Mucosa of gallbladder (tissue), 1 donor: ENCODE measurements at regions not wholly inside any gene's neighbourhood (a gene's known extent, or its start where the extent isn't known, plus 50 kb on each side); places are given as distances from the start of the nearest gene placed in this dataset.
A peak's percentile ranks its signal among the peaks of the same experiment; 100 is the strongest.

Experiments used
- DNase-seq: peaks from one replicate; pipeline ENCODE4 v3.0.0-alpha.2; 2020; ENCODE audit warnings: low spot score
- donor health status: DM: no; HTN: no; CAD: no.

- peak; percentile 52 for DNase-seq
Measured at GRCh38 chr22:49305214-49305965, 522.3 kb downstream of the BRD1 start.

- DNase-seq = peak; percentile 7
Measured at GRCh38 chr22:49303781-49304461, 523.8 kb downstream of the BRD1 start.

GRCh38 chr22:49303061-49303735 lies 524.5 kb downstream of the BRD1 start:
- DNase-seq = peak; percentile 9

- peak; percentile 6 for DNase-seq
Measured at GRCh38 chr22:49302530-49302929, 525.1 kb downstream of the BRD1 start.

- DNase-seq = peak; percentile 4
Measured at GRCh38 chr22:49302150-49302460, 525.6 kb downstream of the BRD1 start.

- DNase-seq = peak; percentile 8
Measured at GRCh38 chr22:49301398-49302149, 526.1 kb downstream of the BRD1 start.

GRCh38 chr22:49300951-49301397 lies 526.7 kb downstream of the BRD1 start:
- peak; percentile 6 for DNase-seq

GRCh38 chr22:49300241-49300640 lies 527.4 kb downstream of the BRD1 start:
- no peak for DNase-seq

GRCh38 chr22:49299821-49300231 lies 527.8 kb downstream of the BRD1 start:
- peak; percentile 6 for DNase-seq

GRCh38 chr22:49298834-49299750 lies 528.6 kb downstream of the BRD1 start:
- peak; percentile 7 for DNase-seq

GRCh38 chr22:49297871-49298721 lies 529.6 kb downstream of the BRD1 start:
- DNase-seq = peak; percentile 9

GRCh38 chr22:49297286-49297870 lies 530.3 kb downstream of the BRD1 start:
- DNase-seq = peak; percentile 4

- peak; percentile 5 for DNase-seq
Measured at GRCh38 chr22:49296561-49296960, 531.1 kb downstream of the BRD1 start.

- peak; percentile 9 for DNase-seq
Measured at GRCh38 chr22:49295851-49296560, 531.7 kb downstream of the BRD1 start.

GRCh38 chr22:49295465-49295743 lies 532.3 kb downstream of the BRD1 start:
- no peak for DNase-seq

- DNase-seq = peak; percentile 7
Measured at GRCh38 chr22:49294656-49295464, 532.8 kb downstream of the BRD1 start.

GRCh38 chr22:49292909-49293308 lies 534.8 kb downstream of the BRD1 start:
- no peak for DNase-seq

GRCh38 chr22:49291781-49292180 lies 535.9 kb downstream of the BRD1 start:
- DNase-seq = no peak
